Glutamatergic neuron (in vitro differentiated cells): ENCODE measurements at regions not wholly inside any gene's neighbourhood (a gene's known extent, or its start where the extent isn't known, plus 50 kb on each side); places are given as distances from the start of the nearest gene placed in this dataset.

ENCODE experiments used
- DNase-seq: peaks from one replicate; pipeline ENCODE4 v3.0.0; 2022
- H3K27ac Mint-ChIP-seq: one replicate; pipeline ENCODE4 v1.8.0; 2020; ENCODE audit warnings: mild to moderate bottlenecking, mixed read lengths, inconsistent platforms; ENCODE audit not compliant: unreplicated experiment
- H3K27me3 Mint-ChIP-seq: one replicate; pipeline ENCODE4 v1.8.0; 2020; ENCODE audit warnings: mild to moderate bottlenecking, moderate library complexity, mixed read lengths, inconsistent platforms; ENCODE audit not compliant: unreplicated experiment
- H3K36me3 Mint-ChIP-seq: one replicate; pipeline ENCODE4 v1.8.0; 2020; ENCODE audit warnings: mild to moderate bottlenecking, mixed read lengths, inconsistent platforms; ENCODE audit not compliant: unreplicated experiment
- H3K4me1 Mint-ChIP-seq: one replicate; pipeline ENCODE4 v1.8.0; 2020; ENCODE audit warnings: mild to moderate bottlenecking, low read depth, mixed read lengths, inconsistent platforms; ENCODE audit not compliant: unreplicated experiment
- H3K4me3 Mint-ChIP-seq: one replicate; pipeline ENCODE4 v1.8.0; 2020; ENCODE audit warnings: mild to moderate bottlenecking, mixed read lengths, inconsistent platforms; ENCODE audit not compliant: unreplicated experiment
- H3K9me3 Mint-ChIP-seq: one replicate; pipeline ENCODE4 v1.8.0; 2020; ENCODE audit warnings: mild to moderate bottlenecking, moderate library complexity, mixed read lengths, inconsistent platforms; ENCODE audit not compliant: unreplicated experiment
- TF ChIP-seq, protein P1 (sequence below): fragments of 200-600 bp; sonication (generic); IDR thresholded peaks from one replicate; pipeline ENCODE4 v1.5.0; 2021; ENCODE audit not compliant: partially characterized antibody, unreplicated experiment

DNA sequence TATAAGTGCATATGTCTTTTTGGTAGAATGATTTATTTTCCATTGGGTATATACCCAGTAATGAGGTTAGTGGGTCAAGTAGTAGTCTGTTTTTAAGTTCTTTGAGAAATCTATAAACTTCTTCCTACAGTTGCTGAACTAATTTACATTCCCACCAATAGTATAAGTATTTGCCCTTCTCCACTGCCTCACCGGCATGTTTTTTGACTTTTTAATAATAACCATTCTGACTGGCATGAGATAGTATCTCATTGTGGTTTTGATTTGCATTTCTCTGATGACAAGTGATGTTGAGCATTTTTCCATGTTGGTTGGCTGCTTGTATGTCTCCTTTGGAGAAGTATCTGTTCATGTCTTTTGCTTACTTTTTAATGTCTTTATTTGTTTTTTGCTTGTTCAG, 94.1 kb upstream of the TP63 start:
- TF ChIP-seq, protein P1, sequence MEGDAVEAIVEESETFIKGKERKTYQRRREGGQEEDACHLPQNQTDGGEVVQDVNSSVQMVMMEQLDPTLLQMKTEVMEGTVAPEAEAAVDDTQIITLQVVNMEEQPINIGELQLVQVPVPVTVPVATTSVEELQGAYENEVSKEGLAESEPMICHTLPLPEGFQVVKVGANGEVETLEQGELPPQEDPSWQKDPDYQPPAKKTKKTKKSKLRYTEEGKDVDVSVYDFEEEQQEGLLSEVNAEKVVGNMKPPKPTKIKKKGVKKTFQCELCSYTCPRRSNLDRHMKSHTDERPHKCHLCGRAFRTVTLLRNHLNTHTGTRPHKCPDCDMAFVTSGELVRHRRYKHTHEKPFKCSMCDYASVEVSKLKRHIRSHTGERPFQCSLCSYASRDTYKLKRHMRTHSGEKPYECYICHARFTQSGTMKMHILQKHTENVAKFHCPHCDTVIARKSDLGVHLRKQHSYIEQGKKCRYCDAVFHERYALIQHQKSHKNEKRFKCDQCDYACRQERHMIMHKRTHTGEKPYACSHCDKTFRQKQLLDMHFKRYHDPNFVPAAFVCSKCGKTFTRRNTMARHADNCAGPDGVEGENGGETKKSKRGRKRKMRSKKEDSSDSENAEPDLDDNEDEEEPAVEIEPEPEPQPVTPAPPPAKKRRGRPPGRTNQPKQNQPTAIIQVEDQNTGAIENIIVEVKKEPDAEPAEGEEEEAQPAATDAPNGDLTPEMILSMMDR = no peak
- H3K4me3 Mint-ChIP-seq = no peak overlapping the region

DNA sequence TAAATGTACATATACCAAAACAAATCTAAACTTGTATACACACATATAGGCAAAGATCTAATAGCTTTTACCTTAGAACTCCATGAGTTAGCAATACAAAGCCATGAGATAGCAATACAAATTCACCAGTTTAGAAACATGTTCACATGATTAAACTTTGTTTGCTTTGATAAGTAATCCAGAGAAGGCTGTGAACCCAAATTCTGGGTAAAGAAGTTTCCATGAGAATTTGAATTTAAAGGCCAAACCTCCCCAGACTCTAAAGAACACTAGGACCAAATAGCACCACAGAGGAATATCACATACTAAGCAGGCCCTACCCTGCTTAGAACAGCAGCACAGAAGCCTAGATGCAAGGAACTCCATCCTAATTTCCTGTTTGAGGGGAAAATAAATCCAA, 83.7 kb upstream of the TP63 start:
- H3K4me1 Mint-ChIP-seq = no peaks in the 10 kb centered on the region
- no peak overlapping the region for H3K27ac Mint-ChIP-seq
- H3K27me3 Mint-ChIP-seq = no peaks in the 10 kb centered on the region
- DNase-seq = no peak
- H3K36me3 Mint-ChIP-seq = no peaks in the 10 kb centered on the region
- H3K9me3 Mint-ChIP-seq = no peaks in the 10 kb centered on the region
- no peak overlapping the region for H3K4me3 Mint-ChIP-seq
- TF ChIP-seq, protein P1 = no peak

More for the DNA sequence above, 94.1 kb upstream of the TP63 start:
- no peaks in the 10 kb centered on the region for H3K9me3 Mint-ChIP-seq
- no peak overlapping the region for H3K27ac Mint-ChIP-seq
- DNase-seq = no peak
- no peaks in the 10 kb centered on the region for H3K4me1 Mint-ChIP-seq
- H3K27me3 Mint-ChIP-seq = no peaks in the 10 kb centered on the region
- H3K36me3 Mint-ChIP-seq = no peaks in the 10 kb centered on the region

DNA sequence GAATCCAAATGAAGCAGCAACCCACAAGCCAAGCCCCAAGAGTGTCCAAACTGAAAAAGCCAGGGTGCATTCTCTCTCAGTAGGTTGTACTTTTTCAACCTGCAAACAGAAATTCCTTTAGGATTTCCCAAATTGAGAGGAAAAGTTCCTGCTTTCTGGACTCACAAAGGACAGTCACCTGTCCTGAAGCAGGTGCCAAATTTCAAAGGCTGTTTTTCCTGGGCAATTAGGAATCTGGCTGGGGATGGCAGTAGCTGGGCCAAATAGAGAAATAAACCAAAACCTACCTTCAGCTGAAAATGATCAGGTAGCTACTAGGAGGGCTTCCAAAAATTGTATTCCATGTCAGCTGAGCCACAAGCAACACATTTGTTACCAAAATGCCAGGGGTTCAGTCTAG, 83.1 kb upstream of the TP63 start:
- no peak overlapping the region for H3K27ac Mint-ChIP-seq

DNA sequence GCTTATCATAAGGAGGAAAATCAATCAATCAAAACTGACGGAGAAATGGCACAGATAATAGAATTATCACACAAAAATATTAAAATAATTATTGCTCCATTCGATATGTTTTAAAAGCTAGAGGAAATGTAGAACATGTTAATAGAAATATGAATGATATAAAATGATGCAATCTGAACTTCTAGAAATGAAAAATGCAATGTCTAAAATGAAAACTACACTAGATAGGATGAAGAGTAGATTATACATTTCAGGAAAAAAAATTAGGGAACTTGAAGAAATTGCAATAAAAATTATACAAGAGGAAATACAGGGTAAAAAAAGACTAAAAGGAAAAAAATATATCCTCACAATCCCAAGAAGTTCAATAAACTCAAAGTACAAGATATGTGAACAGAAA, 80.2 kb upstream of the TP63 start:
- Mint-ChIP-seq H3K36me3 (no peaks in the 10 kb centered on the region), H3K4me3 (no peak overlapping the region), H3K27ac (no peak overlapping the region), H3K9me3 (peaks cover 2% of the 10 kb centered on the region), H3K27me3 (no peaks in the 10 kb centered on the region), H3K4me1 (no peaks in the 10 kb centered on the region)
- TF ChIP-seq, protein P1 = no peak
- no peak for DNase-seq

More for the DNA sequence above, 83.1 kb upstream of the TP63 start:
- H3K4me1 Mint-ChIP-seq = no peaks in the 10 kb centered on the region
- DNase-seq = no peak
- no peaks in the 10 kb centered on the region for H3K27me3 Mint-ChIP-seq
- H3K9me3 Mint-ChIP-seq = no peaks in the 10 kb centered on the region
- no peaks in the 10 kb centered on the region for H3K36me3 Mint-ChIP-seq
- H3K4me3 Mint-ChIP-seq = no peak overlapping the region
- TF ChIP-seq, protein P1 = no peak

DNA sequence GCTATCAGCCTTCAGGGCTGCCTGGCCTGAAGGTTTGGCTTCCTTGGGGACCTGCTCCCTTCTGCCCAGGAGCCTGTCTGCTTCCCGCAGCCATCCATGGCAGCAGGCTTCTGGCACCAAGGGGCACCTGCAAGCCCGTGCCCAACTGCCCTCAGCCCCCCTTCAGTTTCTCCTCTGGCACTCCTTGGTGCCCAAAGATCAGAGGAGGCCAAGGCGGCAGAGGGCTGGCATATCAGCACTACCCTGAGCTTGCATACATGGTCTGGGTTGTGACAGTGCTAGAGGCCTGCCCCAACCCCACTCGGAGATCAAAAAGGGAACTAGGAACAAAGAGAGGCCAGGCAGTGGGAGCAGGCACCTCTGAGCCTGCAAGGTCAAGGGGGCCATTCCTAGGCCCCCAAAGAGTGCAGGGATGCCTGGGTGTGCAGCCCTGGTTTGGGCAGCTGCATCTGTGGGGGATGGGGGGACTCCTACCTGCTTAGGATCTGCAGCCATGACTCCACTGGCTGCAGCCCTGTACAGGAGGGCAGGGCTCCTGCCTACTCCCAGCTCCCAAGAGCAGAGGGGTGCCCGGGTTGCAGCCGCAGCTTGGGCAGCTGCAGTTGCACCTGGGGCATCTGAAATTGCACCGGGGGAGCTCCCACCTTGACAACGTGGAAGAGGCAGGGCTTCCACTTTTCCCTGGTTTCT, 76.2 kb upstream of the TP63 start:
- no peak overlapping the region for H3K4me3 Mint-ChIP-seq
- H3K4me1 Mint-ChIP-seq = no peaks in the 10 kb centered on the region
- no peaks in the 10 kb centered on the region for H3K36me3 Mint-ChIP-seq
- no peaks in the 10 kb centered on the region for H3K27me3 Mint-ChIP-seq
- TF ChIP-seq, protein P1 = no peak
- no peak overlapping the region for H3K27ac Mint-ChIP-seq
- H3K9me3 Mint-ChIP-seq = peaks cover 2% of the 10 kb centered on the region
- DNase-seq = no peak
